ENCODE measurements at regions not wholly inside any gene's neighbourhood (a gene's known extent, or its start where the extent isn't known, plus 50 kb on each side); places are given as distances from the start of the nearest gene placed in this dataset.

GRCh38 chr10:28442403-28442802, 90.5 kb upstream of the WAC start:
- no peak overlapping the region for H3K4me3 Mint-ChIP-seq (ENCODE audit: unreplicated experiment)
- no peaks in the 10 kb centered on the region for H3K36me3 Mint-ChIP-seq (ENCODE audit: insufficient read depth, unreplicated experiment)
- no peaks in the 10 kb centered on the region for H3K9me3 Mint-ChIP-seq (ENCODE audit: unreplicated experiment)
- ChIA-PET CTCF (no interaction called here), POLR2A (interaction anchor here (0.7 kb wide), 1 partner anchor 20 kb away, joined by 3 read pairs; no protein-coding TSS in a partner anchor)
- no peak for TF ChIP-seq CTCF (IDR thresholded peaks at IDR 0.05; ENCODE audit: unreplicated experiment)
- no peaks in the 10 kb centered on the region for H3K4me1 Mint-ChIP-seq (ENCODE audit: insufficient read depth, unreplicated experiment)
- H3K27me3 Mint-ChIP-seq (ENCODE audit: insufficient read depth, unreplicated experiment) = peaks cover 11% of the 10 kb centered on the region
- no peak overlapping the region for H3K27ac Mint-ChIP-seq (ENCODE audit: low read depth, unreplicated experiment)
- intact Hi-C loops (cut with micrococcal nuclease) = no loop called here
- no peak for DNase-seq (ENCODE audit: unreplicated experiment)
- BruUV-seq (replicated peaks) = no TSS peak

- Mint-ChIP-seq H3K27ac (ENCODE audit: low read depth, unreplicated experiment) (no peak overlapping the region), H3K27me3 (ENCODE audit: insufficient read depth, unreplicated experiment) (no peaks in the 10 kb centered on the region), H3K4me3 (ENCODE audit: unreplicated experiment) (no peak overlapping the region), H3K9me3 (ENCODE audit: unreplicated experiment) (no peaks in the 10 kb centered on the region), H3K4me1 (ENCODE audit: insufficient read depth, unreplicated experiment) (no peaks in the 10 kb centered on the region), H3K36me3 (ENCODE audit: insufficient read depth, unreplicated experiment) (no peaks in the 10 kb centered on the region)
- ChIA-PET CTCF (no interaction called here), POLR2A (interaction anchor here (0.6 kb wide), 2 partner anchors 50 to 938 kb away, joined by 3 read pairs; no protein-coding TSS in a partner anchor)
- intact Hi-C loops (cut with micrococcal nuclease) = no loop called here
- TF ChIP-seq CTCF (IDR thresholded peaks at IDR 0.05; ENCODE audit: unreplicated experiment) = no peak
- no peak for DNase-seq (ENCODE audit: unreplicated experiment)
- no TSS peak for BruUV-seq (replicated peaks)
Observed at GRCh38 chr10:28444031-28444430, 88.9 kb upstream of the WAC start.

GRCh38 chr10:28445516-28445915, 87.4 kb upstream of the WAC start:
- CTCF ChIA-PET = interaction anchor here (0.6 kb wide), 1 partner anchor 106 kb away, joined by 4 read pairs; no protein-coding TSS in a partner anchor
- intact Hi-C loops (cut with micrococcal nuclease) = no loop called here
- BruUV-seq (replicated peaks) = no TSS peak
- H3K9me3 Mint-ChIP-seq (ENCODE audit: unreplicated experiment) = no peaks in the 10 kb centered on the region
- H3K27ac Mint-ChIP-seq (ENCODE audit: low read depth, unreplicated experiment) = no peak overlapping the region
- no peak for TF ChIP-seq CTCF (IDR thresholded peaks at IDR 0.05; ENCODE audit: unreplicated experiment)
- POLR2A ChIA-PET = no interaction called here
- no peak overlapping the region for H3K4me3 Mint-ChIP-seq (ENCODE audit: unreplicated experiment)
- no peaks in the 10 kb centered on the region for H3K36me3 Mint-ChIP-seq (ENCODE audit: insufficient read depth, unreplicated experiment)
- DNase-seq (ENCODE audit: unreplicated experiment) = no peak
- no peaks in the 10 kb centered on the region for H3K27me3 Mint-ChIP-seq (ENCODE audit: insufficient read depth, unreplicated experiment)
- H3K4me1 Mint-ChIP-seq (ENCODE audit: insufficient read depth, unreplicated experiment) = no peaks in the 10 kb centered on the region

- TF ChIP-seq CTCF (IDR thresholded peaks at IDR 0.05; ENCODE audit: unreplicated experiment) = no peak
- H3K27me3 Mint-ChIP-seq (ENCODE audit: insufficient read depth, unreplicated experiment) = no peaks in the 10 kb centered on the region
- H3K4me3 Mint-ChIP-seq (ENCODE audit: unreplicated experiment) = no peak overlapping the region
- BruUV-seq (replicated peaks) = no TSS peak
- ChIA-PET CTCF (no interaction called here), POLR2A (no interaction called here)
- H3K27ac Mint-ChIP-seq (ENCODE audit: low read depth, unreplicated experiment) = no peak overlapping the region
- no peaks in the 10 kb centered on the region for H3K9me3 Mint-ChIP-seq (ENCODE audit: unreplicated experiment)
- H3K36me3 Mint-ChIP-seq (ENCODE audit: insufficient read depth, unreplicated experiment) = no peaks in the 10 kb centered on the region
- intact Hi-C loops (cut with micrococcal nuclease) = no loop called here
- no peaks in the 10 kb centered on the region for H3K4me1 Mint-ChIP-seq (ENCODE audit: insufficient read depth, unreplicated experiment)
- DNase-seq (ENCODE audit: unreplicated experiment) = no peak
Observed at GRCh38 chr10:28449382-28449781, 83.5 kb upstream of the WAC start.
